Endometrium (tissue), 2 donors: ENCODE measurements at regions not wholly inside any gene's neighbourhood (a gene's known extent, or its start where the extent isn't known, plus 50 kb on each side); places are given as distances from the start of the nearest gene placed in this dataset.

Source experiments
- FAIRE-seq: peaks from 2 replicates; lab custom pipeline; 2012; peaks lifted over from hg19 to GRCh38; lab: Jason Lieb, UNC
- donor health status: control.
- donor health status: control.

GRCh38 chr12:92089559-92089958 lies 56.1 kb downstream of the BTG1 start:
- no peak for FAIRE-seq

GRCh38 chr12:92088805-92089204 lies 56.8 kb downstream of the BTG1 start:
- no peak for FAIRE-seq

GRCh38 chr12:92085736-92086040 lies 60.0 kb downstream of the BTG1 start:
- no peak for FAIRE-seq

- no peak for FAIRE-seq
Observed at GRCh38 chr12:92085040-92085735, 60.5 kb downstream of the BTG1 start.

GRCh38 chr12:92080911-92081285 lies 64.7 kb downstream of the BTG1 start:
- no peak for FAIRE-seq

GRCh38 chr12:92079054-92079385 lies 66.6 kb downstream of the BTG1 start:
- no peak for FAIRE-seq

- FAIRE-seq, result no peak
Observed at GRCh38 chr12:92078167-92079053, 67.2 kb downstream of the BTG1 start.

- no peak for FAIRE-seq
Observed at GRCh38 chr12:92077530-92077929, 68.1 kb downstream of the BTG1 start.

- FAIRE-seq, result no peak
Observed at GRCh38 chr12:92076101-92076500, 69.5 kb downstream of the BTG1 start.

GRCh38 chr12:92075425-92075914 lies 70.2 kb downstream of the BTG1 start:
- FAIRE-seq, result no peak

- FAIRE-seq, result no peak
Observed at GRCh38 chr12:92074889-92075288, 70.8 kb downstream of the BTG1 start.

GRCh38 chr12:92073094-92073493 lies 72.6 kb downstream of the BTG1 start:
- FAIRE-seq, result no peak

- no peak for FAIRE-seq
Observed at GRCh38 chr12:92072112-92072511, 73.5 kb downstream of the BTG1 start.

GRCh38 chr12:92070864-92071445 lies 74.7 kb downstream of the BTG1 start:
- FAIRE-seq, result no peak

GRCh38 chr12:92070054-92070863 lies 75.4 kb downstream of the BTG1 start:
- no peak for FAIRE-seq

- no peak for FAIRE-seq
Observed at GRCh38 chr12:92068459-92068858, 77.2 kb downstream of the BTG1 start.

- no peak for FAIRE-seq
Observed at GRCh38 chr12:92065639-92066038, 80.0 kb downstream of the BTG1 start.

- no peak for FAIRE-seq
Observed at GRCh38 chr12:92065018-92065499, 80.6 kb downstream of the BTG1 start.

- FAIRE-seq, result no peak
Observed at GRCh38 chr12:92064422-92064821, 81.2 kb downstream of the BTG1 start.

- FAIRE-seq, result no peak
Observed at GRCh38 chr12:92063641-92064040, 82.0 kb downstream of the BTG1 start.

GRCh38 chr12:92062539-92063493 lies 82.8 kb downstream of the BTG1 start:
- no peak for FAIRE-seq
